SK-N-SH (cell line): ENCODE measurements at regions not wholly inside any gene's neighbourhood (a gene's known extent, or its start where the extent isn't known, plus 50 kb on each side); places are given as distances from the start of the nearest gene placed in this dataset.

Source experiments
- CTCF ChIA-PET: fragments of 300-600, 350-600 bp; formaldehyde crosslinking; extraction: SDS; loops from one replicate; lab custom pipeline; 2021; lab: Yijun Ruan, JAX
- POLR2A ChIA-PET: fragments of 350-600 bp; sonication (Branson Sonifier 250); formaldehyde crosslinking; extraction: SDS; loops from one replicate; lab custom pipeline; 2020; ENCODE audit warnings: antibody characterized with exemption, inconsistent platforms; lab: Yijun Ruan, JAX
- DNase-seq: peaks from one replicate; pipeline ENCODE4 v3.0.0; 2012
- H2AFZ ChIP-seq: fragments of 200-600 bp; sonication (generic); 2 replicates; pipeline ENCODE4 v1.8.1; 2016; ENCODE audit warnings: antibody characterized with exemption, mild to moderate bottlenecking, low read depth
- H3F3A ChIP-seq: fragments of 200-600 bp; sonication (generic); replicated peaks from 2 replicates; pipeline ENCODE3; 2016; ENCODE audit warnings: antibody characterized with exemption, mild to moderate bottlenecking; ENCODE audit not compliant: insufficient read depth
- H3K27ac ChIP-seq, 2 experiments: fragments of 200-500 bp in 1 of 2; fragments of 200-600 bp in 1 of 2; sonication (Bioruptor generic) in 1 of 2; sonication (generic), shearing (Covaris generic) in 1 of 2; 2 replicates each; pipeline versions ENCODE4 v1.5.1 to v1.6.1; 2014 to 2016; ENCODE audit warnings: low read depth in 2 of 2, inconsistent platforms in 1 of 2, low read length in 1 of 2, mild to moderate bottlenecking in 1 of 2, mixed read lengths in 1 of 2
- H3K27me3 ChIP-seq: fragments of 200-600 bp; sonication (generic), shearing (Covaris generic); 2 replicates; pipeline ENCODE4 v1.6.1; 2016; ENCODE audit warnings: mixed run types; ENCODE audit not compliant: insufficient read depth
- H3K36me3 ChIP-seq, 2 experiments: fragments of 200-500 bp in 1 of 2; fragments of 200-600 bp in 1 of 2; sonication (Bioruptor generic) in 1 of 2; sonication (generic) in 1 of 2; replicated peaks in 1 of 2; 2 replicates each; pipeline versions ENCODE3 to v1.5.1; 2014 to 2016; ENCODE audit warnings: low read length in 1 of 2, mild to moderate bottlenecking in 1 of 2; ENCODE audit not compliant: insufficient read depth in 2 of 2, control insufficient read depth in 1 of 2
- H3K4me1 ChIP-seq, 2 experiments: fragments of 200-500 bp in 1 of 2; fragments of 200-600 bp in 1 of 2; sonication (Bioruptor generic) in 1 of 2; sonication (generic), shearing (Covaris generic) in 1 of 2; 2 replicates each; pipeline versions ENCODE4 v1.5.1 to v1.6.1; 2014 to 2016; ENCODE audit warnings: low read depth in 1 of 2, low read length in 1 of 2, mixed run types in 1 of 2; ENCODE audit not compliant: insufficient read depth in 2 of 2, control insufficient read depth in 1 of 2
- H3K4me2 ChIP-seq: fragments of 200-600 bp; sonication (generic), shearing (Covaris generic); 2 replicates; pipeline ENCODE4 v1.6.1; 2017; ENCODE audit warnings: mixed run types
- H3K4me3 ChIP-seq, 2 experiments: fragments of 200-500 bp in 1 of 2; fragments of 200-600 bp in 1 of 2; sonication (Bioruptor generic) in 1 of 2; sonication (generic), shearing (Covaris generic) in 1 of 2; 2 replicates each; pipeline versions ENCODE4 v1.5.1 to v1.8.1; 2014 to 2016; ENCODE audit warnings: low read depth in 2 of 2, inconsistent platforms in 1 of 2, low read length in 1 of 2, mild to moderate bottlenecking in 1 of 2, mixed read lengths in 1 of 2, moderate library complexity in 1 of 2
- H3K79me2 ChIP-seq: fragments of 200-600 bp; sonication (generic); 2 replicates; pipeline ENCODE4 v1.8.1; 2017; ENCODE audit warnings: mild to moderate bottlenecking; ENCODE audit not compliant: insufficient read depth
- H3K9ac ChIP-seq: fragments of 200-600 bp; sonication (generic); 2 replicates; pipeline ENCODE4 v1.6.1; 2017; ENCODE audit warnings: mixed run types
- H3K9me2 ChIP-seq: fragments of 200-600 bp; sonication (generic); 2 replicates; pipeline ENCODE4 v1.6.1; 2017; ENCODE audit warnings: mixed run types
- H3K9me3 ChIP-seq: fragments of 200-600 bp; sonication (generic); 2 replicates; pipeline ENCODE4 v1.6.1; 2017; ENCODE audit warnings: mixed run types, mild to moderate bottlenecking, moderate library complexity
- H4K20me1 ChIP-seq: fragments of 200-600 bp; sonication (generic); 2 replicates; pipeline ENCODE4 v1.6.1; 2017; ENCODE audit warnings: mild to moderate bottlenecking, mixed run types; ENCODE audit not compliant: insufficient read depth
- CHD2 ChIP-seq: fragments of 150-350 bp; IDR thresholded peaks from 2 replicates; pipeline ENCODE4 v1.6.1; 2018; ENCODE audit warnings: low read length; ENCODE audit not compliant: partially characterized antibody
- EP300 ChIP-seq, 2 experiments: IDR thresholded peaks; 2 replicates each; pipeline versions ENCODE4 v1.4.0 to v1.6.1; 2012; ENCODE audit warnings: borderline replicate concordance in 1 of 2, low read depth in 1 of 2, low read length in 1 of 2
- EZH2phosphoT487 ChIP-seq: fragments of 200-600 bp; sonication (generic); IDR thresholded peaks from 2 replicates; pipeline ENCODE4 v1.6.1; 2017; ENCODE audit warnings: low read depth, mixed run types, mild to moderate bottlenecking, antibody characterized with exemption, moderate library complexity, borderline replicate concordance
- FOXJ3 ChIP-seq: sonication (generic); formaldehyde crosslinking; IDR thresholded peaks from 2 replicates; pipeline ENCODE4 v1.5.1; 2020; ENCODE audit warnings: mild to moderate bottlenecking, missing genetic modification reagents
- MXI1 ChIP-seq: IDR thresholded peaks from 2 replicates; pipeline ENCODE4 v1.6.1; 2012; ENCODE audit warnings: mild to moderate bottlenecking, low read depth, low read length, improper control_type of control experiment
- NFIC ChIP-seq: IDR thresholded peaks from 2 replicates; pipeline ENCODE4 v1.4.0; 2012; ENCODE audit warnings: borderline replicate concordance
- POLR2AphosphoS5 ChIP-seq: IDR thresholded peaks from 2 replicates; pipeline ENCODE4 v1.6.1; 2012; ENCODE audit warnings: low read depth, low read length
- RCOR1 ChIP-seq: fragments of 150-350 bp; IDR thresholded peaks from 2 replicates; pipeline ENCODE4 v1.6.1; 2017; ENCODE audit warnings: antibody characterized with exemption, low read length
- REST ChIP-seq: IDR thresholded peaks from 2 replicates; pipeline ENCODE4 v1.6.1; 2012; ENCODE audit warnings: mild to moderate bottlenecking, low read depth, low read length, moderate library complexity
- RFX5 ChIP-seq: IDR thresholded peaks from 2 replicates; pipeline ENCODE4 v1.6.1; 2012; ENCODE audit warnings: mild to moderate bottlenecking, improper control_type of control experiment, low read length
- RXRA ChIP-seq: IDR thresholded peaks from 2 replicates; pipeline ENCODE4 v1.4.0; 2012; ENCODE audit warnings: low read depth, mild to moderate bottlenecking, borderline replicate concordance
- TAF1 ChIP-seq: IDR thresholded peaks from 2 replicates; pipeline ENCODE4 v1.6.1; 2012; ENCODE audit warnings: low read depth, mild to moderate bottlenecking, low read length, moderate library complexity, borderline replicate concordance
- WGBS: methylation state at CpG from one replicate; pipeline ENCODE4 v1.1.6; 2017; ENCODE audit warnings: low lambda C conversion rate; 5-methylcytosine and 5-hydroxymethylcytosine counted together
- TF ChIP-seq, protein P1 (sequence below): IDR thresholded peaks from 2 replicates; pipeline ENCODE4 v1.4.0; 2012; ENCODE audit warnings: low read depth, borderline replicate concordance
- TF ChIP-seq, protein P2 (sequence below): IDR thresholded peaks from 2 replicates; pipeline ENCODE4 v1.4.0; 2012; ENCODE audit warnings: low read depth, borderline replicate concordance
- TF ChIP-seq, protein P3 (sequence below): IDR thresholded peaks from 2 replicates; pipeline ENCODE4 v1.4.0; 2012; ENCODE audit warnings: low read depth

- Histone ChIP-seq H3K9ac (no peak overlapping the region), H3K4me2 (no peak overlapping the region), H3K27ac (no peak overlapping the region), H3K4me3 (no peak overlapping the region), H3K4me1 (no peaks in the 10 kb centered on the region), H3F3A (no peaks in the 10 kb centered on the region), H3K9me2 (0 out of 2 replicates have a peak, but pooled peaks cover 4% of the 10 kb centered on the region), H3K9me3 (no peaks in the 10 kb centered on the region), H3K27me3 (no peaks in the 10 kb centered on the region), H4K20me1 (no peaks in the 10 kb centered on the region), H3K79me2 (no peaks in the 10 kb centered on the region), H2AFZ (no peak overlapping the region), H3K36me3 (no peaks in the 10 kb centered on the region)
- ChIA-PET POLR2A (no interaction called here), CTCF (no interaction called here)
- DNase-seq, result no peak
- TF ChIP-seq RXRA (no peak), RFX5 (no peak), EZH2phosphoT487 (no peak), FOXJ3 (CRISPR knock-in tag) (no peak), EP300 (IDR thresholded peaks at IDR 0.05; ENCODE audit: borderline replicate concordance in 1 of 2, low read depth in 1 of 2, low read length in 1 of 2) (no peak), MXI1 (no peak)
- TF ChIP-seq, protein P1, sequence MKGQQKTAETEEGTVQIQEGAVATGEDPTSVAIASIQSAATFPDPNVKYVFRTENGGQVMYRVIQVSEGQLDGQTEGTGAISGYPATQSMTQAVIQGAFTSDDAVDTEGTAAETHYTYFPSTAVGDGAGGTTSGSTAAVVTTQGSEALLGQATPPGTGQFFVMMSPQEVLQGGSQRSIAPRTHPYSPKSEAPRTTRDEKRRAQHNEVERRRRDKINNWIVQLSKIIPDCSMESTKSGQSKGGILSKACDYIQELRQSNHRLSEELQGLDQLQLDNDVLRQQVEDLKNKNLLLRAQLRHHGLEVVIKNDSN, result no peak
- TF ChIP-seq, protein P2, sequence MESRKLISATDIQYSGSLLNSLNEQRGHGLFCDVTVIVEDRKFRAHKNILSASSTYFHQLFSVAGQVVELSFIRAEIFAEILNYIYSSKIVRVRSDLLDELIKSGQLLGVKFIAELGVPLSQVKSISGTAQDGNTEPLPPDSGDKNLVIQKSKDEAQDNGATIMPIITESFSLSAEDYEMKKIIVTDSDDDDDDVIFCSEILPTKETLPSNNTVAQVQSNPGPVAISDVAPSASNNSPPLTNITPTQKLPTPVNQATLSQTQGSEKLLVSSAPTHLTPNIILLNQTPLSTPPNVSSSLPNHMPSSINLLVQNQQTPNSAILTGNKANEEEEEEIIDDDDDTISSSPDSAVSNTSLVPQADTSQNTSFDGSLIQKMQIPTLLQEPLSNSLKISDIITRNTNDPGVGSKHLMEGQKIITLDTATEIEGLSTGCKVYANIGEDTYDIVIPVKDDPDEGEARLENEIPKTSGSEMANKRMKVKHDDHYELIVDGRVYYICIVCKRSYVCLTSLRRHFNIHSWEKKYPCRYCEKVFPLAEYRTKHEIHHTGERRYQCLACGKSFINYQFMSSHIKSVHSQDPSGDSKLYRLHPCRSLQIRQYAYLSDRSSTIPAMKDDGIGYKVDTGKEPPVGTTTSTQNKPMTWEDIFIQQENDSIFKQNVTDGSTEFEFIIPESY, result no peak
Observed at GRCh38 chr3:8080464-8080863, 421.2 kb upstream of the LMCD1 start.

DNA sequence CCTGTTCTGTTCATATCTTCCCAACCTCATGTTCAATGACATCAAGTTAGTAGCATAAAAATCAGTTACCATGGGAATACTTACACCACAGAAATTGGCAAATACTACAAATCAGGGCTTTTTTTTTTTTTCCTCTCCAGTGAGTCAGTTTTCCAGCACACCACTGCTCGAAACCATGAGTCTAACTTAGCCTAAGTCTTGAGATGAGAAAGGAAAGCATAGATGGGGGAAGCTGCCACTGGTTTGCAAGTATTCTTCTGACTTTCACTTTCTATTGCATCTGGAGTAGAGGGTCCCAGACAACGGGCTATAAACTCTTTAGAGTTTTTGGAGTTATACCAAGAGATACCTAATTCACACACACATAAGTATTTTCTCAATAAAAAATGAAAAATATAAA, 416.1 kb upstream of the LMCD1 start:
- H3K9me3 ChIP-seq, result no peaks in the 10 kb centered on the region
- no peaks in the 10 kb centered on the region for H4K20me1 ChIP-seq
- no peak overlapping the region for H3K27ac ChIP-seq
- H3K4me2 ChIP-seq, result no peak overlapping the region
- TF ChIP-seq TAF1, result no peak
- TF ChIP-seq POLR2AphosphoS5, result no peak
- TF ChIP-seq, protein P1, result no peak
- TF ChIP-seq, protein P3, sequence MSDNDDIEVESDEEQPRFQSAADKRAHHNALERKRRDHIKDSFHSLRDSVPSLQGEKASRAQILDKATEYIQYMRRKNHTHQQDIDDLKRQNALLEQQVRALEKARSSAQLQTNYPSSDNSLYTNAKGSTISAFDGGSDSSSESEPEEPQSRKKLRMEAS, result no peak
- no peak for TF ChIP-seq RFX5
- TF ChIP-seq NFIC, result no peak
- no peak for TF ChIP-seq REST
- TF ChIP-seq EZH2phosphoT487, result no peak
- TF ChIP-seq RCOR1, result no peak
- no peak for TF ChIP-seq CHD2
- H3F3A ChIP-seq, result no peaks in the 10 kb centered on the region
- no peak overlapping the region for H3K4me3 ChIP-seq
- no peaks in the 10 kb centered on the region for H3K79me2 ChIP-seq
- no peaks in the 10 kb centered on the region for H3K27me3 ChIP-seq
- no peaks in the 10 kb centered on the region for H3K36me3 ChIP-seq
- POLR2A ChIA-PET, result no interaction called here
- no peak for DNase-seq
- WGBS, result 9% methylated on average over 2 of the region's 2 CpGs
- H2AFZ ChIP-seq, result no peak overlapping the region
- H3K9me2 ChIP-seq, result 0 out of 2 replicates have a peak, but pooled peaks cover 4% of the 10 kb centered on the region
- no peaks in the 10 kb centered on the region for H3K4me1 ChIP-seq
- CTCF ChIA-PET, result interaction anchor here (0.8 to 1.7 kb wide), 2 partner anchors 25 to 154 kb away, joined by 4 read pairs; no protein-coding TSS in a partner anchor
- no peak overlapping the region for H3K9ac ChIP-seq
